GM23248 (cell line): ENCODE measurements at regions not wholly inside any gene's neighbourhood (a gene's known extent, or its start where the extent isn't known, plus 50 kb on each side); places are given as distances from the start of the nearest gene placed in this dataset. TPM values are rescaled to one million over a fixed set of nuclear protein-coding genes. Genes with fewer than 3 reads are reported as not detected.
A peak's percentile ranks its signal among the peaks of the same experiment; 100 is the strongest.

Experiments
- DNase-seq: peaks from one replicate; pipeline ENCODE4 v3.0.0-alpha.2; 2015
- H2AFZ ChIP-seq: fragments of 200-600 bp; sonication (generic); 2 replicates; pipeline ENCODE4 v1.6.1; 2016; ENCODE audit warnings: antibody characterized with exemption
- H3F3A ChIP-seq: fragments of 200-600 bp; sonication (generic); 2 replicates; pipeline ENCODE4 v1.6.1; 2016; ENCODE audit warnings: mild to moderate bottlenecking, antibody characterized with exemption, mixed run types; ENCODE audit not compliant: insufficient read depth
- H3K27ac ChIP-seq: fragments of 200-600 bp; sonication (generic); 2 replicates; pipeline ENCODE4 v1.5.1; 2016; ENCODE audit warnings: mild to moderate bottlenecking
- H3K27me3 ChIP-seq: fragments of 200-600 bp; sonication (generic); replicated peaks from 2 replicates; pipeline ENCODE4 v1.6.1; 2016; ENCODE audit warnings: mild to moderate bottlenecking; ENCODE audit not compliant: insufficient read depth
- H3K36me3 ChIP-seq: fragments of 200-600 bp; sonication (generic); 2 replicates; pipeline ENCODE4 v1.6.1; 2016; ENCODE audit warnings: low read depth, mild to moderate bottlenecking
- H3K4me1 ChIP-seq: fragments of 200-600 bp; sonication (generic); 2 replicates; pipeline ENCODE4 v1.6.1; 2016; ENCODE audit warnings: mild to moderate bottlenecking; ENCODE audit not compliant: insufficient read depth
- H3K4me2 ChIP-seq: fragments of 200-600 bp; sonication (generic); one replicate; pipeline ENCODE4 v1.6.1; 2016; ENCODE audit warnings: mild to moderate bottlenecking; ENCODE audit not compliant: unreplicated experiment
- H3K4me3 ChIP-seq: fragments of 200-600 bp; sonication (generic); 2 replicates; pipeline ENCODE4 v1.5.1; 2016; ENCODE audit warnings: mild to moderate bottlenecking
- H3K79me2 ChIP-seq: fragments of 200-600 bp; sonication (generic); 2 replicates; pipeline ENCODE4 v1.6.1; 2016; ENCODE audit warnings: mild to moderate bottlenecking; ENCODE audit not compliant: insufficient read depth
- H3K9ac ChIP-seq: fragments of 200-600 bp; sonication (generic); 2 replicates; pipeline ENCODE4 v1.6.1; 2016; ENCODE audit warnings: mild to moderate bottlenecking
- H3K9me2 ChIP-seq: fragments of 200-600 bp; sonication (generic); 2 replicates; pipeline ENCODE4 v1.6.1; 2016; ENCODE audit warnings: mixed run types, mild to moderate bottlenecking, moderate library complexity; ENCODE audit not compliant: insufficient read depth
- H3K9me3 ChIP-seq: fragments of 200-600 bp; sonication (generic); one replicate; pipeline ENCODE4 v1.6.1; 2017; ENCODE audit warnings: low read depth
- H4K20me1 ChIP-seq: fragments of 200-600 bp; sonication (generic); 2 replicates; pipeline ENCODE4 v1.6.0; 2016; ENCODE audit not compliant: insufficient read depth
- EZH2 ChIP-seq: fragments of 200-600 bp; sonication (generic); IDR thresholded peaks from 2 replicates; pipeline ENCODE4 v1.6.1; 2018; ENCODE audit warnings: antibody characterized with exemption, mild to moderate bottlenecking; ENCODE audit not compliant: insufficient read depth, poor library complexity, severe bottlenecking
- WGBS, 2 experiments: methylation state at CpG; one replicate each; pipeline ENCODE4 v1.1.6; 2015 to 2017; ENCODE audit warnings: low lambda C conversion rate in 2 of 2, low coverage in 1 of 2; ENCODE audit errors: missing lambda C conversion rate in 2 of 2; 5-methylcytosine and 5-hydroxymethylcytosine counted together
- in situ Hi-C: fragments of 300-500 bp; cut with MboI; formaldehyde crosslinking; loops from 2 replicates; pipeline ENCODE4 v1.15.0; 2020
- small RNA-seq: library from RNA; depleted of rRNA; stranded (forward); fragments of <200 nt; gene quantifications from one replicate; pipeline ENCODE3, GENCODE V24; 2014; ENCODE audit warnings: low read depth, low replicate concordance

- H3K4me1 ChIP-seq: peaks cover 23% of the 10 kb centered on the region
- no peaks in the 10 kb centered on the region for H4K20me1 ChIP-seq
- H3K27me3 ChIP-seq: no peaks in the 10 kb centered on the region
- peak overlapping the region; percentile 94 for H3K4me2 ChIP-seq
- H3K36me3 ChIP-seq: no peaks in the 10 kb centered on the region
- in situ Hi-C loops: loop anchor here (25.0 kb wide), 1 partner anchor 825 kb away; a partner anchor contains a TSS
- peak overlapping the region; percentile 85 for H2AFZ ChIP-seq
- H3K9ac ChIP-seq: peak overlapping the region; percentile 65
- peaks cover 62% of the 10 kb centered on the region for H3F3A ChIP-seq
- H3K4me3 ChIP-seq: peak overlapping the region; percentile 95
- no peaks in the 10 kb centered on the region for H3K9me2 ChIP-seq
- no peak for TF ChIP-seq EZH2
- no peaks in the 10 kb centered on the region for H3K9me3 ChIP-seq
- H3K79me2 ChIP-seq: no peaks in the 10 kb centered on the region
- WGBS, 2 experiments: 1% methylated on average over 34 of the region's 34 CpGs
- peak; percentile 84 for DNase-seq
- peak overlapping the region; percentile 66 for H3K27ac ChIP-seq
These were observed 52.2 kb upstream of the BTN3A2 start for GRCh38 chr6:26312501-26313397.

Small RNAs in the stretch of these regions (small RNA-seq; reads per million reads assigned to genes)
- not detected for gene AL031777.2
- not detected for gene HIST1H2AD
- gene HIST1H2APS3: not detected
- not detected for gene HIST1H4G
- not detected for gene LARP1P1
